ENCODE measurements at regions not wholly inside any gene's neighbourhood (a gene's known extent, or its start where the extent isn't known, plus 50 kb on each side); places are given as distances from the start of the nearest gene placed in this dataset.

DNA sequence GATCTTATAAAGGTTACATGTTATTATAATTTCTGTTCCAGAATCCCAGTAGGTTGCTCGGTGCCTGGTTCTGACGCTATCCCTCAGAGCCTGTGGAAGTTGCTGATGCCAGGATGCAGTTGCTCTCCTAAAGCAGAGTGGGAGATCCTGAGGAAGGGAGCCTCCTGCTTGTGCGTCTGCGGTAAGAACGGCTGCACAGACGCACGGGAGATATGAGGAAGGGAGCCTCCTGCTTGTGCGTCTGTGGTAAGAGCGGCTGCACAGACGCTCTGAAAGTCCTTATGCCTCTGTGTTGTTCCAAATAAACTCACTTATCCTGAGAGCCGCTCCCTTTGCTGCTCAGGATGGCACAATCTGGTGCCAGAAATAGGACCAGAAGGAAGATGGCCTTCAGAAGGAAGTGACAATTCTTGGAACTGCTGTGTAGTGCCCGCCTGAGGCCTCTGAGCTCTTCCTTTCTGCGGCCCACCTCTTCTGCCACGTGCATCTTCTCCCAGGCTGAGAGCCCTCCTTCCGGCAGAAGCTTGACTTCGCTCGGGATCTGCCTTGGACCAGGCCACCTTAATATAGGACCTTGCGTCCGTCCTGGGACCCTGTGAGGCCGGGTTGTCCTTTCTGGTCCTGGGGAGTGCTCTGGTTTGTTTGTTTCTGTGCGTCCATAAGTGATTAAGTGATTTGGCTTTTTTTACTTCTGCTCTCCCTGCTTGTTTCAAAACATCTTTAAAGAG lies 89.5 kb downstream of the RTP5 start:
- Histone ChIP-seq H3K4me3 (ENCODE audit: low read depth, low read length) (no peak overlapping the region), H3K36me3 (ENCODE audit: control insufficient read depth, insufficient read depth, low read length) (no peaks in the 10 kb centered on the region), H3K27me3 (ENCODE audit: control insufficient read depth, insufficient read depth, low read length) (peaks cover 8% of the 10 kb centered on the region)
- TF ChIP-seq, protein P1, sequence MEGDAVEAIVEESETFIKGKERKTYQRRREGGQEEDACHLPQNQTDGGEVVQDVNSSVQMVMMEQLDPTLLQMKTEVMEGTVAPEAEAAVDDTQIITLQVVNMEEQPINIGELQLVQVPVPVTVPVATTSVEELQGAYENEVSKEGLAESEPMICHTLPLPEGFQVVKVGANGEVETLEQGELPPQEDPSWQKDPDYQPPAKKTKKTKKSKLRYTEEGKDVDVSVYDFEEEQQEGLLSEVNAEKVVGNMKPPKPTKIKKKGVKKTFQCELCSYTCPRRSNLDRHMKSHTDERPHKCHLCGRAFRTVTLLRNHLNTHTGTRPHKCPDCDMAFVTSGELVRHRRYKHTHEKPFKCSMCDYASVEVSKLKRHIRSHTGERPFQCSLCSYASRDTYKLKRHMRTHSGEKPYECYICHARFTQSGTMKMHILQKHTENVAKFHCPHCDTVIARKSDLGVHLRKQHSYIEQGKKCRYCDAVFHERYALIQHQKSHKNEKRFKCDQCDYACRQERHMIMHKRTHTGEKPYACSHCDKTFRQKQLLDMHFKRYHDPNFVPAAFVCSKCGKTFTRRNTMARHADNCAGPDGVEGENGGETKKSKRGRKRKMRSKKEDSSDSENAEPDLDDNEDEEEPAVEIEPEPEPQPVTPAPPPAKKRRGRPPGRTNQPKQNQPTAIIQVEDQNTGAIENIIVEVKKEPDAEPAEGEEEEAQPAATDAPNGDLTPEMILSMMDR (IDR thresholded peaks at IDR 0.05; ENCODE audit: insufficient read depth, low read length, poor library complexity, severe bottlenecking), result no peak
- no peak for DNase-seq (ENCODE audit: low read depth)

DNA sequence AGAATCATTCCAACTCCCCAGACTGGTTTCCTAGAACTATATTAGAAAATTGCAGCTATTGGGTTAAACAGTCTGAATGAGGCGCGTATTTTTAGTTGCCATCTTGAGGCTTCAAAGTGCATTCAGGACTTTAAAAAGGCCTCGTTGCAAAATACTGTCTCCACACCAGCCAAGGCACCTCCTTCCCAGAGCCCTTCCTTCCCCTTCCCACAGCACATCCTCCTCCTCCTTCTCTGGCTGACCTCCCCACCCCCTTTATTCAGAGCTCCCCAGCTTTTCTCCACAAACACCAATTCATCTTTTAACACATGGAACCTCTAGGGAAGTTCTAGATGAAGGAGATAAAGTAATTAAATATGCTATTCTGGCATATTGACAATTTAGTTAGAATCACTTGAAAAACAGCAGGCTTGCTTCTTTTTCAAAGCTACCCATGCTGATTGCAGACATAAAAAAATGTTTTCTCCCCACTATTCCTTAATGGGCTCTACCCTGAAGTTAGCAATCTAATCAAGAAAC lies 90.3 kb downstream of the RTP5 start:
- H3K36me3 ChIP-seq (ENCODE audit: control insufficient read depth, insufficient read depth, low read length), result no peaks in the 10 kb centered on the region
- TF ChIP-seq, protein P1 (IDR thresholded peaks at IDR 0.05; ENCODE audit: insufficient read depth, low read length, poor library complexity, severe bottlenecking), result no peak
- H3K4me3 ChIP-seq (ENCODE audit: low read depth, low read length), result no peak overlapping the region
- H3K27me3 ChIP-seq (ENCODE audit: control insufficient read depth, insufficient read depth, low read length), result peaks cover 8% of the 10 kb centered on the region
- DNase-seq (ENCODE audit: low read depth), result no peak

DNA sequence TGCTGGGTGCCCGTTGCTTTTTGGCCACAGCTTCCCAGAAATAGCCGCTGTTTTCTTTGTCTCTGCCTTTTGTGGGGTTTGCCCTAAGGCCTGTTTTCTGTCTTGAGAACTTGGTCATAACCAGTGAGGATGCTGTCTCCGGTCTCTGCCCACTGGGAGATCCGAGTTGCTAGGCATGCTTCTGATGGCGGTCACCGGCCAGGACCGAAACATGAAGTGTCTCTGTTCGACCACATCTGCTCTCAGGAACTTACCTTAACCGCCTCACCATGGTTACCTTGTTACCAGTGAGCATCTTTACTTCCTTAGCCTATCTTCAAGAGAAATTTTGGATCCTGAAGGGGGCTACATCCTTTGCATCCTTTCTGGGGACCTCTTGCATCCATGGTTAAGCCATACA lies 91.9 kb downstream of the RTP5 start:
- DNase-seq (ENCODE audit: low read depth), result no peak
- Histone ChIP-seq H3K36me3 (ENCODE audit: control insufficient read depth, insufficient read depth, low read length) (no peaks in the 10 kb centered on the region), H3K27me3 (ENCODE audit: control insufficient read depth, insufficient read depth, low read length) (peaks cover 6% of the 10 kb centered on the region), H3K4me3 (ENCODE audit: low read depth, low read length) (no peak overlapping the region)
- TF ChIP-seq, protein P1 (IDR thresholded peaks at IDR 0.05; ENCODE audit: insufficient read depth, low read length, poor library complexity, severe bottlenecking), result no peak

DNA sequence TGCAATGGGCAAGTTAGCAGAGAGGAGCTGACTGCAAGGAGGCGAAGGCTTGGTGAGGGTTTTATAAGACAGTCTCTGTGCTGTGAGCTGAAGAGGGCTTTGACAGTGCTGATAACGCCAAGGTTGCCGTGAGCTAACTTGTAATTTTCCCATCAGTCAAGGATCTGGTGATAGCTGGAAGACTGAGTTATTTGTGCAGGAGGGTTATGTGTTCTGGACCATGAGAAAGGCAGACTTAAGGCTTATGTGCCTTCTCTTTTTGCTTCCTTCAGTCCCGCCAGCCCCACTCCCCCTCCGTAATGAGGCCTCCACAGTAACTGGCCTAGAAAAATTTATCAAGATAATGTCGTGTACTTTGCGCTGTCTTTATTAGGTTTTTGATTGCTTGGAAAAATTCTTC lies 94.6 kb downstream of the RTP5 start:
- H3K4me3 ChIP-seq (ENCODE audit: low read depth, low read length), result no peak overlapping the region
- H3K27me3 ChIP-seq (ENCODE audit: control insufficient read depth, insufficient read depth, low read length), result peaks cover 7% of the 10 kb centered on the region
- TF ChIP-seq, protein P1 (IDR thresholded peaks at IDR 0.05; ENCODE audit: insufficient read depth, low read length, poor library complexity, severe bottlenecking), result no peak
- H3K36me3 ChIP-seq (ENCODE audit: control insufficient read depth, insufficient read depth, low read length), result no peaks in the 10 kb centered on the region
- DNase-seq (ENCODE audit: low read depth), result no peak

DNA sequence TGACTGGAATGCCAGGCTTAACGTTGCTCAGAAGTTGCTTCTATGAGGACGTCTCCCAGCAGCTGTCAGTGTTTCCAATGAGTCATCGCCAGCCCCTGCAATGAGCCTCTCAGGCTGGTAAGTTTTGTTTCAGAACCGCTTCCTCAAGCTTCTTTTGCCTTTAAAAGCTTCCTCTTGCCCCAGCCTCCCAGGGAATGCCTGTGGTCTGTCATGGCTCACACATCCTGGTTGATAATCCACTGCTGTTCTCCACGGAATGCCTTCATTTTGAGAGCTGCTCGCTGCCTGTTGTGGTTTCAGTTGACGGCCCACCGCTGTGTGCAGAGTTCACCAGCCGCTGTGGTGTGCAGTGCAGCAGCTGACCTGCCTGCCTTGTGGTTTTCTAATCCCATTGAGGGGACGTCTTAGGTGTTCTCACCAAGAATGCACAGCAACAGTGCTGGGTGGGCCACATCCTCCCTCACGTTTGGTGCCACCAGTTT lies 96.4 kb downstream of the RTP5 start:
- H3K36me3 ChIP-seq (ENCODE audit: control insufficient read depth, insufficient read depth, low read length), result no peaks in the 10 kb centered on the region
- peaks cover 7% of the 10 kb centered on the region for H3K27me3 ChIP-seq (ENCODE audit: control insufficient read depth, insufficient read depth, low read length)
- no peak overlapping the region for H3K4me3 ChIP-seq (ENCODE audit: low read depth, low read length)
- TF ChIP-seq, protein P1 (IDR thresholded peaks at IDR 0.05; ENCODE audit: insufficient read depth, low read length, poor library complexity, severe bottlenecking), result no peak
- peak; percentile 96 for DNase-seq (ENCODE audit: low read depth)
